ENCODE measurements at regions not wholly inside any gene's neighbourhood (a gene's known extent, or its start where the extent isn't known, plus 50 kb on each side); places are given as distances from the start of the nearest gene placed in this dataset.
A peak's percentile ranks its signal among the peaks of the same experiment; 100 is the strongest.

GRCh38 chr2:38214209-38214717, 138.3 kb upstream of the CYP1B1 start:
- in situ Hi-C loops (cut with HindIII; ENCODE audit: low sequenced_read_pairs) = no loop called here
- H3K4me3 ChIP-seq (ENCODE audit: low read depth, low read length) = no peak overlapping the region
- no peak for DNase-seq (ENCODE audit: low read depth, low spot score)
- no peak for TF ChIP-seq CTCF (IDR thresholded peaks at IDR 0.05; ENCODE audit: low read depth, low read length)

DNA sequence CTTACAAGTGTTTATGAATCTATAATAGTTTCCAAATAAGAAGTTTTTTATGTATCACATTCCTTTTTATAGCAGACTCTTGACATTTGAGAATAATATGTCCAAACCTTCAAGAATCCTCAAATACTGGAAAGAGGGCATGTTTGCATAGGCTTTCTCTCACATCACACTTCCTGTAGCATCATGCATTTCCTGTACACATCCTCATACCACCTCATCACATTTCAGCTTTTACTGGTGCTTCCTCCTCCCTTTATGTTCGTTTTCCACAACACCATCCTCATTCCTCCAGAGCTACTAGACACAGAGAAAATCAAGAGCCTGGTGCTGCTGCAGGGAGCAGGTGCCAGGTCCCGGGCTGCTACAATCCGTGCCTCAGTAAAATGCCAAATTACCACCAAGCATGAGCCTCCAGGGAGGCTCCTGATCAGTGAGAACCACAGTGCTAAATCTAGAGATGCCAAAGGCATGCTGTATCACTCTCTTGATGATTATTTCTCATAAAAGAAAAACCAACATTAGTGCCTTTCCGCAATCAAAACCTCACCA, 137.7 kb upstream of the CYP1B1 start:
- no peak for TF ChIP-seq CTCF (IDR thresholded peaks at IDR 0.05; ENCODE audit: low read depth, low read length)
- no peak for DNase-seq (ENCODE audit: low read depth, low spot score)
- in situ Hi-C loops (cut with HindIII; ENCODE audit: low sequenced_read_pairs) = no loop called here
- H3K4me3 ChIP-seq (ENCODE audit: low read depth, low read length) = no peak overlapping the region

GRCh38 chr2:38212312-38212711, 136.4 kb upstream of the CYP1B1 start:
- in situ Hi-C loops (cut with HindIII; ENCODE audit: low sequenced_read_pairs) = no loop called here
- TF ChIP-seq CTCF (IDR thresholded peaks at IDR 0.05; ENCODE audit: low read depth, low read length) = no peak
- no peak for DNase-seq (ENCODE audit: low read depth, low spot score)
- H3K4me3 ChIP-seq (ENCODE audit: low read depth, low read length) = no peak overlapping the region

- in situ Hi-C loops (cut with HindIII; ENCODE audit: low sequenced_read_pairs) = no loop called here
- DNase-seq (ENCODE audit: low read depth, low spot score) = peak; percentile 37
- H3K4me3 ChIP-seq (ENCODE audit: low read depth, low read length) = no peak overlapping the region
- no peak for TF ChIP-seq CTCF (IDR thresholded peaks at IDR 0.05; ENCODE audit: low read depth, low read length)
Measured at GRCh38 chr2:38207168-38207567, 131.2 kb upstream of the CYP1B1 start.

- in situ Hi-C loops (cut with HindIII; ENCODE audit: low sequenced_read_pairs) = no loop called here
- DNase-seq (ENCODE audit: low read depth, low spot score) = no peak
- H3K4me3 ChIP-seq (ENCODE audit: low read depth, low read length) = no peak overlapping the region
- TF ChIP-seq CTCF (IDR thresholded peaks at IDR 0.05; ENCODE audit: low read depth, low read length) = no peak
Measured at GRCh38 chr2:38203446-38203810, 127.5 kb upstream of the CYP1B1 start.

DNA sequence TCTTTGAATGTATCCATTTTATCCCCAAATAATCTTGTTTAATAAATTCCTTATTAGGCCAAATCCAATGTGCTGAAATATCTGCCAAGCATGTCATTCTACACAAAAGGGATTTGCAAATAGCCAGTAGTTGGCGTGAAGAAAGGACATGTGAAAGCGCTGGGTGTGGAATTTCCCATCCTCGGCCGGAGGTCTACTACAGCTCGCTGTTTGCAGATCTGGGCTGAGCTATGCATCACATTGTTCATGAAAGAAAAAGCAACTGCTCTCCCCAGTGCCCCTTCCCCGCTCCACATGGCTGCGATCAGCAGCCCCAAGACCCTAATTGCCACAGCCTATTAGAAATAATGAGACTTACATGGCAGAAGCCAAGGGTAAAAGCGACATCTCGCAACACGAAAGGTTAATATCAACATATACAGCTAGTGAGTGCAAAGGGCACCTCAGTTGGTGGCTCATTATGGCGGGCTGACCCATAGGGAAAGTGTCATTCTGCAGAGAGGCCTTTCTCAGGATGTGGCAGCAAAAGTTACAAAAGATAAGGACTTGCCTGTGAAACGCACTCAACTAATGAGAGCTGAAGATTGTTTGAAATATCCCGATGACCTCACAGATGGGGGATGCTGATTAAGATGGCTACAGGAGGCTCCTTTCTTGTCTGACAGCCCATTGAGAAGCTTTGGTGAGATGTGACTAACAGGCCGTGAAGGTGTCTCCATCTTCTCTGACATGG, 126.9 kb upstream of the CYP1B1 start:
- in situ Hi-C loops (cut with HindIII; ENCODE audit: low sequenced_read_pairs) = no loop called here
- no peak overlapping the region for H3K4me3 ChIP-seq (ENCODE audit: low read depth, low read length)
- TF ChIP-seq CTCF (IDR thresholded peaks at IDR 0.05; ENCODE audit: low read depth, low read length) = no peak
- no peak for DNase-seq (ENCODE audit: low read depth, low spot score)
